GM21825 (cell line): ENCODE measurements at regions not wholly inside any gene's neighbourhood (a gene's known extent, or its start where the extent isn't known, plus 50 kb on each side); places are given as distances from the start of the nearest gene placed in this dataset.

Experiments
- ATAC-seq: cut with Tn5 transposase; IDR thresholded peaks from one replicate; pipeline ENCODE4 v1.9.1; 2021; ENCODE audit warnings: mild to moderate bottlenecking, moderate library complexity; ENCODE audit not compliant: unreplicated experiment

DNA sequence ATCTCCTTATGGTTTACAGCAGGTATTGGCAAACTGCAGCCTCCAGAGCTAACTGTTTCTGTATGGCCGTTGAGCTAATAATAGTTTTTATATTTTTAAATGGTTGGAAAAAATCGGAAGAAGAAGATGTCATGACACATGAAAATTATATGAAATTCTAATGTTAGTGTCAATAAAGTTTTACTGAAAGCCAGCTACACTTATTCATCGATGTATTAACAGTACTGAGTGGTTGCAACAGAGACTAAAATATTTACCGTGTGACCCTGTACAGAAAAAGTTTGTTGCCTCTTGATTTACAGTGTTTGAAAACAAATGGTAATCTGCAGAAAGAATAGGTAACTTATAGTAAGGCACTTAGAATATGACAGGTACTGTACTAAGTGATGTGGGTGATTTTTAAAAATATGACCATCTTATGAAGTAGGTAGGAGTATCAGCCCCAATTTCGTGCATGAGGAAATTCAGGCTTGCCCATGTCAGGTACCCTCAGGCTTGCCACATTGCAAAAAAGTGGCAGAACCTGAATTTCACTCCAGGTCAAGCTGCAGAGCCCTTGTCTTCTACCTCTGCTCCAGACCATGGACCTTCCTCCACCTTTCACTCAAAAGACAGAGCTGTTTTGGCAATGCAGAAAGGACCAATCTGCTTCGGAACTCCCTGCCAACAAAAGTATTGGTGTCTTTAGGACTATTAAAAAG, 311.9 kb upstream of the RUNX1 start:
- ATAC-seq, result no peak

DNA sequence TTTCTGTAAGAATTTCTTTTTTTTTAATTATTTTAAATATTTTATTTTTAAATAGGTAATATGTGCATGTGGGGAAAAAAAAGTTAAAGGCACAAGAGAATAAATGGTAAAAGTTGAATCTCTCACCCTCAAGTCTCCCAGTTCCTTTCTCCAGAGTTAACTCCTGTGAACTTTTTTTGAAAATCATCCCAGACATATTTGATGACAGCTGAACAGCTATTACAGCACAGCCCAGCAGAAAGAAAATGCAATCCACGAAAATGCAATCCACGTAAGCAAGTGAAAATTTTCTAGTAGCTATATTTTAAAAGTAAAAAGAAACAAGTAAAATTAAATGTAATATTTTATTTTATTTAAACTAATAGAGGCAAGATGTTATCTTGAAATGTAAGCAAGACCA, 310.0 kb upstream of the RUNX1 start:
- ATAC-seq, result no peak

DNA sequence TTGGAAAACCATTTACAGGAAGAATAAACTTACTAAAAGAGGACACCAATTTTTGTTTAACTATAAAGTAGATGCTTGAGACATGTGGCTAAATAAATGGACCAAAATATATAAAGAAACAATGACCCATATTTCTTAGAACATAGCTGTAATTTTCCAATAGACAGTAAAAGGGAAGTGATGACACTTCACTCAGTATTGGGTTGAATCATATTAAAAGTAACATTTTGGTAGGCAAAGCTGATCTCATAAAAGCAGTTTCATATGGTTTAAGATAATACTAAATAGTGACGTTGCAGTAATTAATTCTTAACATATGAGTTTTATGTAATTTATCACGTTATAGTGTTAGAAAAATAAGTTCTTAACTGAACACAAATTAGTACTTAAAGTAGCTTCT, 308.9 kb upstream of the RUNX1 start:
- no peak for ATAC-seq

DNA sequence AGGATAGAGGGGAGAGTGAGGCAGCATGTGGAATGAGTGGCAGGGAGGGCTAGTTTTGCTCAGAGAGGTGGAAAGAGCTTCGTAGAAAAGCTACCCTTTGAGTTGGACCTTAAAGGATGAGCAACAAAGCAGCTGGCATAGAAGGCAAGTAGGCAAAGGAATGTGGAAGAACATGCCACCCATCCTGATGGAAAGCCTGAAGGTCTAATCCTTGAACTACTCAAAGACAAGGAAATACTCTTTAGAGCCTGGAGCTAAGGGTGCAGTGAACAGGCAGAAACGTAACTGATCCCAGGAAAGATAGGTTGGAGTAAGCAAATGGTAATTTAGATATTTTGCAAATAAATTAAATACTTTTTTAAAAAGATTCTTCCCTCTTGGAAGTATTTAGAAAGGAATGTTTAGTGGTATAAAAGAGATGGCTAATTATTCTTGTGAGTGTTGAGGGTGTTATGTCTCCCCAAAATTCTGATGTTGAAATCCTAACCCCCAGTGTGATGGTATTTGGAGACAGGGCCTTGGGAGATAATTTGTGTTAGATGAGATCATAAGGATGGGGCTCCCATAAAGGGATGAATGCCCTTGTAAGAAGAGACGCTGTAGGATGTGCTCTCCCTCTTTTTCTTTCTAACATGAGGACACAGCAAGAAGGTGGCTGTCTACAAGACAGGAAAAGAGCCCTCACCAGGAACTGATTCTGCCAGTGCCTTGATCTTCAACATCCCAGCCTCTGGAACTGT, 308.1 kb upstream of the RUNX1 start:
- ATAC-seq, result no peak

DNA sequence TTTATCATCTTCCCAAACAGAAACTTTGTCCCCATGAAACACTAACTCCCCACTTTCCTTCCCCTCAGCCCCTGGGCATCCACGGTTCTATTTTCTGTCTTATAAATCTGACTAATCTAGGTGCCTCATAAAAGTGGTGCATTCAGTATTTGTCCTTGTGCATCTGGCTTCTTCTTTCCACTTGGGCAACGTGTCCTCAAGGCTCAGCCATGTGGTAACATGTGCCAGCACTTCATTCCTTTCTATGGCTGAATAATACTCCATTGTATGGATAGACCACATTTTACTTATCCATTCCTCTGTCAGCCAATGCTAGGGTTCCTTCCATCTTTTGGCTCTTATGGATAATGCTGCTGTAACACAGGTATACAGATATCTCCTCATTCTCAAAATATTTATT, 305.0 kb upstream of the RUNX1 start:
- no peak for ATAC-seq

DNA sequence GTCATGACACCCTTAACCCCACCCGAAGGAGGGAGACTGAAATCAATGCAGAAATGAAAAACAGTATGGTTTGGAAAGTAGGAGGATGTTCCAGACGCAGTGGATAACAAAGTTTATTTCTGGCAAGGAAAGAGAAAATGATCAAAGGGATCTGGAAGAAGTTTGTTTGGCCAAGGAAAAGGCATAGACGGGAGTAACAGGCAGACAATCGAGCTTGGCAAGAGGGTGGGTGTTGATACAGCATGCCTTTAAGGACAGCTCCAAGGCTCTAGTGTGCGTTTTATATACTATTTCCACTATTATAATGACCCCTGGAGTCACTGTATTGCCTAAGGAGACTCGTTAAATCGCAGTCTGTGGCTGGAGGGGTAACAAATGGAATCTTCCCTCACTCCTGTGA, 303.7 kb upstream of the RUNX1 start:
- no peak for ATAC-seq

DNA sequence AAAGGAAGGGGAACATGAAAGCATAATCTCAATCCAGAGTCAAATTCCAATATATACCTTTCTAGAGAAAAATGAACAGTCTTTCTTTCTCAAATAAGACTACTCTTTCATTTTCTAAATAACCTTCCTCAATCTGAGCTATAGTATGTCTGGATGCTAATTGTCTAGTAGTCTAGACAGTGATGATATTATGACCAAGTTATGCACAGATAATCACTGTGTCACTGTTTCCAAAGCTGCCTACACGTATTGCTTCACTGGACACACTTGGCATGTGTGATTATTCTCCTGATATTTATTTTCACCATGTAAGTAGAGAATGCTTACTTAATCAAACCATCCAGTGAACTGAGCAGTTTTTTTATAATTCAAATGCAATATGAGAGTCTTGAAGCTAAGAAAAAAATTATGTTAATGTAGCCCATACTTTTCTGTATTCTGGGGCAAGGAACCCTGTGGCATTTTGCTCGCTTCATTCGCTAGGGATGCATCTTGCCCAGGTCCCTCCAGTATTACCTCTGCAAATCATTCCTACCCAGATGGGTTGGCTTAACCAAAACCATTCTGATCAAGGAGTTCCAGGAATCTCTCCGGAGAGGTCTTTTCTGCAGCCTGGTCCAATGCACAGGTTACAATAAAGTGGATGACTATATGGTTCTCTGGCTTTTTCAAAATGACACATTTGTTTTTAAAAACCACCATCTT, 303.1 kb upstream of the RUNX1 start:
- no peak for ATAC-seq

DNA sequence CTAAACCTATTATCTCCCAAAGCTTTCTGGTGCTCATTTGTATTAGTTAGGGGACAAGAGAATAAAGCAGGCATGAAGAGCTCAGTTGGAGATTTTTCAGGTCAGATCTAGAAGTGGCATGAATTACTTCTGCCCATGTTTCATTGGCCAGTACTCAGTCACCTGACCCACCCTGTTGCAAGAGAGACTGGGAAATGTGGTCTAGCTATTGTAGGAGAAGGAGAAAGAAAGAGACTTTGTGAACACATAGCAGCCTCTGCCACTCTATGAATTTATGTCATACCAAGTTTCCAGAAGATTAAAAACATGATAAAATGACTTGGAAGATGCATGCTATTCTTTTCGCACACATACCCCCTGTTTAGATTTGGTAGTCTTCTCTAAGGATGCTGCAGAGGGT, 302.3 kb upstream of the RUNX1 start:
- ATAC-seq, result no peak

DNA sequence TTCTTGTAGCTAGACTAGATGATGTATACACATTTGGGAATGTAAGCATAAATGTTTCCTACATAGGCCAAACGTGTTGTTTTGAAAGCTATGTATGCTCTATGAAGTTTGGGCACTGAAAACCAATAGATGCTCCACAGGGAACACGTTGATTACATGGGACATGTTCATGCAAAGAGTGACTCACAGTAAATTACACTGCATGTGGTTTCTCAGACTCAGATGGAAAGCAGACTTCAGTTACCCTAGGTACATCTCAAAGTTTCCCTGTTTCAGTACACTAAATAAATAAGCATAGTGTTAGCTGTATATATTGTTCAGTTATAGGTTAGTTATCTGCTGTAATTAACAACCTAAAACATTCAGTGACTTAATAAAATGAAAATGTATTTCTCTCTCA, 301.9 kb upstream of the RUNX1 start:
- ATAC-seq, result no peak

DNA sequence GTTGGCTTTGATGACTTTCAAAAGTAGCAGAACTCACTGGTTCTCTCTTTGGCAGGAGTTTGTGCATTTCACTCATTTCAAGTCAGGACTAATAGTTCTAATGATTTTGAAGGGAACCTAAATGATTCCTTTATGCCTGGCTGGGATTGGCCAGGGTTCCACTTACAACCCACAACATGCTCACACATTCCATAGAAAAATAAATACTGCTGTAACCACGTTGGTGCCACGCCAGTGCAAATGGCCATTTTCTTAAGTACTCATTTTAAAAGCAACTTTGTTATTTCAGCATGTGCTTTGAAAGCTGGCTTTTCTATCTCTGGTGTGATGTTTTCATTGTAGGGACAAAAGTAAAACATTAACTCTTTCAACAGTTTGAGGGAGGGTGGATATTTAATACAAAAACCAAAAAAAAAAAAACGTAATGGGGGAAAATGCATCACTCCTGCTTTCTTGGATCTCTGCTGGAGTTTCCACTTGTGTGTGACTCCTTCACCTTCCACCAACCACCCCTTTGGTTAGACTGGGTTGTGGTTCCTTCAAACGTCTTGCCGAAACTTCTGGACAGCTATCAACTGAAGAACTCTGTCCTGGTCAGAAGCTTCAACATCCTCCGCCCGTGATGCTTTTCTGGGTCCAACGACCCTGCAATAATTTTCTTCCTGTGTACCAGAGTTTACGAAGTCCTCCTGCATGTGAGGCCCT, 300.4 kb upstream of the RUNX1 start:
- no peak for ATAC-seq

DNA sequence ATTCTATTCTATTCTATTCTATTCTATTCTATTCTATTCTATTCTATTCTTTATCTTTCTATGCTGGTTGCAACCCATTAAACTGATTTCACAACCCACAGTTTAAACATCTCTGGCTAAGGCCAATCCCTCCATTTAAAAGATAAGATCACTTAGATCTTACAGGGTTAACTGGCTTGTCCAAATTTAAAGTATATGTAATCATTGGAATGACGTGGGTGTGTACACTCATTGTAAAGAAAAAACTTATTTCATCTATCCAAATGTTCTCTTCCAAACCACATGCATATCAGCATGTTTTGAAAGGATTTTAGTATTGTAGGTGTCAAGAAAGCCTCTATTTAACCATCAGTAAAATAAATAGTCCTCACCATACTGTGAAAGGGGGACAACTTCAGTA, 299.6 kb upstream of the RUNX1 start:
- no peak for ATAC-seq

DNA sequence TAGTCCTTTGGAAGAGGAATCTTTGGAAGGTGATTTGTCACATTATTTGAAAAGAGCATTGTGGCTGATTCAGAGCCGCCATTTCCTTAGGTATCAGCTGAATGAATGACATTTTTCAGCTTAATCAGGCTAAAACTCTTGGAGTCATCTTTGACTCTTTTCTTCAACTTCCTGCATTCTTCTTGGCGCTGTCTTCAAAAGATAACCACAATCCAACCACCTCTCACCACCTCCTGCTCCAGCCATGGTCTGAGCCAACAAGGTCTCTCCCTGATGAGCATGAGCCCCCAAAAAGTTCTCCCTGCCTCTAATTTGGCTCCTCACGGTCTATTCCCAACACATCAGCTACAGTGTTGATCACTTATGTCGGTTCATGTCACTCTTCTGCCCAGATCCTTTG, 297.6 kb upstream of the RUNX1 start:
- ATAC-seq, result no peak

DNA sequence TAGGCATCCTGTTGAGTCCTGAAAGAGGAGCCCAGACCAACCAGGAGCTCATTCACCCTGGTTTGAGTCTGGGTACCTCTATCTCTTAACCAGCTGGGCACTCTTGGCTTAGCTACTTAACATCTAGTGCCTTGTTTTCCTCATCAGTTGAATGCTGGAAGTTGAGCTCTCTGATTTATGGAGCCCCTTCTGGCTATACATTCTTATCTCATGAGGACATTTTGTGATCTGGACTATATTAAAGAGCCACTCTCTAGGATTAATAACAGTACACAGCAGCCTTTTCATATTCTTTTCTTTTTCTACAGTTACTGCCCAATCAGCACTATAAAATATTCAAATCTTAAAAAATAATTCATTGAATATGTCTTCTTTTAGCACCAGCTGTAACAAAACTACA, 296.9 kb upstream of the RUNX1 start:
- ATAC-seq, result no peak

DNA sequence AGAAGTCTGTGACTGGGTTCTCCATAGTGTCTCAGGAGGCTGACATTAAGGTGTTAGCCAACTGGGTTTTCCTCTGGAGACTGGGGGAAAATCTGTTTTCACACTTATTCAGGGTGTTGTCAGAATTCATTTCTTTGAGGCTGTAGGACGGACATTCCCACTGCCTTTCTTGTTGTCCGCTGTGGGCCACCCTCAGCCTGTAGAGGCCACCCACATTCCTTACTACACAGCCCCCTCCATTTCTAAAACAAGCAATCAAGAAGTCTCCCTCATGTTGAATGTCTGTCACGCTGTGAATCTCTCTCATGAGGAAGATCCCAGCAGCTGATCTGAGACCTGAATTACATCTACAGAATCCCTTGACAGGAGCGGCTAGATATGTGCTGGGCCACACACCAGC, 295.5 kb upstream of the RUNX1 start:
- no peak for ATAC-seq

DNA sequence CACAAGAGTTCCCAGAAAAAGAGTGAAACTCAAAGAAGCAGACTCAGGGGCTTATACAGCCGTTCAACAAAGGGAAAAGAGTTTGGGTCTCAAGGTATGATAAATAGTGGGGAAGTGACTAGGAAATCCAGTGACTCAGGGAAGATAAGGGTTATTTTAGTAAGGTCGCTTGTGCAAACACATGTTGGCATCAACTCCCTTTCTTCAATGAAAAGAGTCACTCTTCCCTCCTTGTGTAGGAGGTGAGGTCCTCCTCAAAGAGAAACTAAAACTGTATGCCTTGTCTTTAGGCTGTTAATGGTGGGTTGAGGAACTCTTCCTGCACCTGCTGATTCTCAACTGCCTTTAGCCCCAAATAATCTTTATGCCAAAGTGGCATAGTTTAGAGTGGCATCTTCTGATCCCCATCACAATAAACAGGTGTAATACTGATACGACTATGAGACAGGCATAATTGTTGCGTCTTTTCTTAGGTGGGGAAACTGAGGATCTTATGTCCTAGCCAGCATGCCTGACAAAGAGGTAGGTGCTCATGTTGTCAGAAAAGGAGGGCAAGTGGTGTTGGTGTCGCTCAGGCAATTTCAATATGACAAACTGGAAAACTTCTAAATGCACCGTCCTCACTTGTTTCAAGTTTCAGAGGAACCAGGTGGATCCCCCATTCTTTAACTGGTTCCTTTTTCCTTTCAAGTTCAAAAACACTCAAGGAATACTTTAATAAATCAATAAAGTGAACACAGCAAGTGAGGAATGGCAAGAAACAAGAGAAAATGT, 294.1 kb upstream of the RUNX1 start:
- ATAC-seq, result no peak

DNA sequence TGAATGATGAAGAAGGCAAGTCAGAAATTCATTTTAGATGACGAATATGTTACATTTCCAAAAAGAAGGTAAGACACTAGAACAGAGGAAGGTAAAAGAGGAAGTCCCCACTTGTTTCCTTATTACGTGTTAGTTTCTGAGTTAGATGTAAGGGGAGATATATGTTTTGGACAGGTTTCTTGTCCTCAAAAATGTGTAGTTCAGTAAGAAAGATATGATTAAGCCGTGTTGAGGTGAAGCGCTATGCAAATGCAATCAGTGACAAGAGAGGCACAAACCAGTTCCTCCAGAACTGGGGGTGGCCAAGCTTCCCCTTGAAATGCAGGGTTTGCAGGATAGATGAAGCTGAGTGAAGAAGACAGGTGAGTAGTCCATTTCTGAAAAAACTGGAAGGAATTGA, 293.3 kb upstream of the RUNX1 start:
- no peak for ATAC-seq

DNA sequence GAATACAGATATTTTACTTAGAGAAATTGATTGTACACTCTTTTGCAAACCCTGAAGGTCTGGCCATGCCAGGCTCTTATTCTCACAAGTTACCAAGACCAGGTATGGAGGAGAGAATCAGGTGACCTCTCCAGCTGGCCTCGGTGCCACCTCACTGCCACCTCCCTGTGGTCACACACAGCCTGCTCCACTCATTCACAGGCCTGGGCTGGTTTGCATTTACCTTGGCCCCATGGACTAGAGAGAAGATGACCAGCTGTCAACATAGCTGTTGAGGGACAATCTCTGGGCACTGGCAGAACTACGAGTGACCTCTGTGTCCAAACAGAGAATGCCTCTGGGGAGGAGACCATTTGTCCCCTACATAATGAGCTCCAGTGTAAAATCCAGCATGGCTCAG, 291.2 kb upstream of the RUNX1 start:
- ATAC-seq, result no peak

DNA sequence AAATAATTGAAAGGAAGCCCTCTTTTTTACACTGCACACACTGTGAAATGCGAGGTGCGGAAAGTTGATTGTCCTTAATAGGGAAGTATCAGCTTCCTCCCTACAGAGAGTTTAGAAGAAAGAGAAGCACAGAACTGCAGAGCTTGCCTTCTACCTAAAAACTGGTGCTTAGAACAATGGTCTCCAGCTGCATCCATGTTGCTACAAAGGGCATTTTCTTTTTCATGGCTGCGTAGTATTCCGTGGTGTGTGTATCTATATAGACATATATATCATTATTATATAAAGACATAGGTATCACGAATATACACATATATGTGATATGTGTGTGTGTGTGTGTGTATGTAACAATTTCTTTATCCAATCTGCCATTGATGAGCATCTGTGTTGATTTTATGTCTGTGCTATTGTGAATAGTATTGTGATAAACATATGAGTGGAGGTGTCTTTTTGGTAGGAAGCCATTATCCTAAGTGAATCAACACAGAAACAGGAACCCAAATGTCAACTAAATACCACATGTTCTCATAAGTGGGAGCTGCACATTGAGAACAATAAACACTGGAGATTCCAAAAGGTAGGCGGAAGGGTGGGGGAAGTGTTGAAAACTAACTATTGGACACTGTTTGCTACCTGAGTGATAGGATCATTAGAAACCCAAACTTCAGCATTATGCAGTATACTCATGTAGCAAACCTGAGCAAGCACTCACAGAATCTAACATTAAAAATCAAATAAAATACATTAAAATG, 290.0 kb upstream of the RUNX1 start:
- ATAC-seq, result no peak

DNA sequence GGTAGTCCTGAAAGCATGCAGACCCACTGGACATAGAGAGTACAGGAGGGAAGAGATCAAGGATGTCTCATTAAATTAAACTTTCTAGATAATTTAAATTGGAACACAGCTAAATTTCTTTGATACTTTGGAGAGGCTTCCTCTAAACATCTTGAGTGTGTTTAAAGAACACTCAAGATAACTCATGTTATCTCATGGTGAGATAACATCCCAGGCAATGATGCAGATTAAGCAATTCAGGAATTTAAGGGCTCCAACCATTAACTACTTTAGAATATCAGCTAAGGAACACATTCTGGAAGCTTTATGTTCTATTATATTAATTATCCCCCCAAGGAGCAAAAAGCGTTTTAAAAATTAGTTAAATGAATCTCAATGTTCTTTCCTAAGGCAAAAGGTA, 289.2 kb upstream of the RUNX1 start:
- ATAC-seq, result no peak

DNA sequence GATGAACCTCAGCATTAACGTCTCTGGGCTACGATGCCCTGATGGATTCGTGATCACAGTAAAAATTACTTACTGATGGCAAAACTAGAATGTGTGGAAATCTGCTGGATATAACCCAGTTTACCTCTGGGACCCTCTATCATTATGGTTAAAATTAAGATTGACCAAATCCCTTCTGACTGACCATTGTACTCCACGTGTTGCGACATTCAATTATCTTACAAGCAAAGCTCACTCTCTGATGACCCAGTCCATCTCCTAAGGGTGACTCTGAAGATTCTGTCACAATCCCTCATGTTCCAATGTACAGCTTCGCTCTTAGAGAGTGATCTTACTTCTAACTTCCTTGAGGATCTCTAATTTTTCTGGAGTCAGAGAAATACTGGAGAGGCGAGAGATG, 288.5 kb upstream of the RUNX1 start:
- ATAC-seq, result no peak
